MV-4-11 (cell line): ENCODE measurements at regions not wholly inside any gene's neighbourhood (a gene's known extent, or its start where the extent isn't known, plus 50 kb on each side); places are given as distances from the start of the nearest gene placed in this dataset.

Source experiments
- DNase-seq: peaks from one replicate; lab custom pipeline; 2025; lab: John Stamatoyannopoulos, UW

- DNase-seq, result no peak
Observed at GRCh38 chr15:26477044-26477443, 295.8 kb downstream of the GABRB3 start.

DNA sequence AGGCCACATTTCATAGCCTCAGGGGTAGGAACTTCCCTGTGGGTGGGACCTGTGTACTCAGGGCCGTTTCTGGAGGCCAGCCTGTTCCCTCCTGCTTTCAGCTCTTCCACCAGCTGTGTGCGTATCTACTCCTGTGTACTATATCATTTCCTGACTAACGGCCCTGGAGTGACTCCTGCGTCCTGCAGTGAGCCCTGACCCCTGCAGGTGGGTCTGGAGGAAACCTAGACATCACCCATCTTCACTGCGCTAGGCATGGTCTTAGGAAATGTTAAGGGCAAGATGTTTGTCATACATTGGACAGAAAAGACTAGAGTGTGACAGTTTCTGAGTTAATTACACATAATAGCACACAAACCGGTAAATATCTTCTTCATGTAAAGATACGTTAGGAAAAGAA is 297.3 kb downstream of the GABRB3 start:
- DNase-seq, result no peak

- DNase-seq, result no peak
Observed at GRCh38 chr15:26472661-26473060, 300.2 kb downstream of the GABRB3 start.

GRCh38 chr15:26461847-26462608 is 310.8 kb downstream of the GABRB3 start:
- no peak for DNase-seq

- DNase-seq, result no peak
Observed at GRCh38 chr15:26460165-26460564, 312.7 kb downstream of the GABRB3 start.

DNA sequence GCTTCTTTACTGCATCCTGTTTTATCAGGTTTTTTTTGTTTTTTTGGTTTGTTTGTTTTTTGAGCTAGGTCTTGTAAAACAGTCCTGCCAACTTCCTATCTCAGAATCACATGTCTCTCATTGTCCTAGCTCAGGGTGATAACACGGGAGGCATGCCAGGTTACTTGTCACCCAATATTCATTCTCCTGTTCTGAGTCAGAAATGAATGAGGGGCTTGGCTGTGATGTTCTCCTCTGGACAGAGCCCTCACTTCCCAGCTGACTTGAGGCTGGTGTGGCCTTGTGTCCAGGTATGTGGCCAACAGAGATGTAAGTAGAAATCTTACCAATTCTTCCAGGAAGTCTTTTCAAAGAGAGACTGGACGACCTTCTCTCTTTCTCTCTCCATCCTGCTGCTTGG is 317.0 kb downstream of the GABRB3 start:
- DNase-seq, result no peak

- no peak for DNase-seq
Observed at GRCh38 chr15:26453914-26454313, 319.0 kb downstream of the GABRB3 start.

- DNase-seq, result no peak
Observed at GRCh38 chr15:26451995-26452394, 320.9 kb downstream of the GABRB3 start.

GRCh38 chr15:26449291-26449690 is 323.6 kb downstream of the GABRB3 start:
- DNase-seq, result no peak

DNA sequence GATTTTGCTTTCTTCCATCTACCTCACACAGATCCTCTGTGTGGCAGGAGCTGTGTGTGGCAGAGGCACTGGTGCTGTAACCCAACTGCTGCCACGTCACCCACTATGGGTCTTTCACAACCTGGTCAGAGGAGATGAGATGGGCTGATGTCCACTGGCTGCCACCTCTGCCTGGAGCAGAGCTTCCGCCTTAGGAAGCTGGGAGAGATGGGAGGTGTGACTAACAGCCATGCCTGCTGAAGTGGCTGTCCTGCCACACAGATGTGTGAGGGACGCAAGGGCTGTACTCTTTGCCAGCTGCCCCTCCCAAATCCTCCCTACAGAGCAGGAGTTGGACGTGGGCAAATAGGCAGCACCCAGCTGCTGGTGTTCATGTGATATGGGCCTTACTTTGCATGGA is 329.5 kb downstream of the GABRB3 start:
- DNase-seq, result no peak

GRCh38 chr15:26442680-26443079 is 330.2 kb downstream of the GABRB3 start:
- no peak for DNase-seq

GRCh38 chr15:26439681-26440080 is 333.2 kb downstream of the GABRB3 start:
- DNase-seq, result no peak

DNA sequence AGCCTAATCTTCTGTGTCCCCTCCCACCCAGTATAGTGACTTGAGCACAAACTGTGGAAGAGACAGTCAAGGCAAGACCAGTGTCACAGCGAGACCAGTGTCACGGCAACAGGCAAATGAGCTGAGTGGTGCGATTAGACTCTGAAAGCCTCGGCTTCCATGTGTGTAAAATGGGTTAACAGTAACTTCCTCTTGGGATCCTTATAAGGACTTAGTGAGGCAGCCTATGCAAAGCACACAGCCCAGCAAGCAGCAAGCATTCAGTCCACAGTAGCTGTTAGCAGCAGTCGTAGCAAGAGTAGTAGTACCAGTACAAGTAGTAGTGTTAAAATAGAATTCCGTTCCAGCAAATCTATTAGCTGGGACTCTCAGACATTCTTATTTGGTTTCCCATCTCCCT is 334.1 kb downstream of the GABRB3 start:
- no peak for DNase-seq

DNA sequence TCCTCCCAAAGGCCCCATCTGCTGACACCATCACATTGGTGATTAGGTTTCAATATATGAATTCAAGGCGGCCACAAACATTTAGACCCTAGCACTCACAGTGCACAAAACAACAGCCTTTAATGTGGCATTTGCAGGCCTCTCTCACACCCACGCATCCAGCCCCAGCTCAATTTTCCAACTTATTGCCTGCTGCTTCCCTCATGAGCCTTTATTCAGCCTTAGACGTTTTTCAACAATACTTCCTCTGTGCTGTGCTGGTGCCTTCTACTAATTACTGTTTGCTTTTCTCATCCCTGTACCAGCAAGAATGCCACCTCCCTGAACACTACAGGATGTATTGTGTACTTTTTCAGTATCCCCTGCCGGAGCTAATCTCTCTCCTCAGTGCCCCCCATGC is 334.6 kb downstream of the GABRB3 start:
- no peak for DNase-seq

DNA sequence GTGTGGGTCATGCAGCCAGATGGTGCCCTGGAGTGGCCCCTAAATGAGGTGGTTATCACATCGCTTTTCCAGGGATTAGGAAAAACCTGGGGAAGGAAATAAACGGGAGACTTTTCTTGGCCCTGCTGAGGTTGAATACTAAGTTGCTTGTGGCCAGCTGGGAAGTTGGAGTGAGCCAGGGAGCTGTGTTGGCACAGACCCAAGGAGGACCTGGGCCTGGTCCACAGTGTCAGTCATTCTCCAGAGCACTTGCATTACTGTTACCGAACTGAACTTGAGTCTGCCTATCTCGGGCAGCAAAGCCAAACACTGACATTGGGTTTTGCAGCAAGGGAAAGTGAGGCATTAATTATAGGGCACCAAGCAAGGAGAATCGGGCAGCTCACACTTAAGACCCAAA is 339.0 kb downstream of the GABRB3 start:
- DNase-seq, result no peak

DNA sequence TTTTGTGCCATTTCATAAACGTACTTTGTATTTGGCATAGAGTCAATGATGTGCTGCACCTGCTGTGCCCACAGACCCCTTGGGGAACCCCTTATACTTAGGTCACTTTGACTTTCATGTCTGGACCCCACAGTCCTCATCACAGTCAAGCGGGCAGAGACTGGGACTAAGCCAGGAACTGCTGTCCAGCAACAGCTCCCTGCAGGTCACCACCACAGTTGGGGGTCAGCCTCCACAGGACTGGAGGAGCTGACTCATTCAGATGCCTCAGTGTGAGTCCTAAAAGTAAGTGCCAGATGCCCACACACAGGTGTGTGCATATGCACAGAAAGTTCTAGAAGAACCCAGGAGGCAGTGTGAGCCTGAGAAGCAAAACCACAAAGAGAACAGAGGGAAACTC is 339.8 kb downstream of the GABRB3 start:
- no peak for DNase-seq

GRCh38 chr15:26421065-26421464 is 351.8 kb downstream of the GABRB3 start:
- DNase-seq, result peak; percentile 3

DNA sequence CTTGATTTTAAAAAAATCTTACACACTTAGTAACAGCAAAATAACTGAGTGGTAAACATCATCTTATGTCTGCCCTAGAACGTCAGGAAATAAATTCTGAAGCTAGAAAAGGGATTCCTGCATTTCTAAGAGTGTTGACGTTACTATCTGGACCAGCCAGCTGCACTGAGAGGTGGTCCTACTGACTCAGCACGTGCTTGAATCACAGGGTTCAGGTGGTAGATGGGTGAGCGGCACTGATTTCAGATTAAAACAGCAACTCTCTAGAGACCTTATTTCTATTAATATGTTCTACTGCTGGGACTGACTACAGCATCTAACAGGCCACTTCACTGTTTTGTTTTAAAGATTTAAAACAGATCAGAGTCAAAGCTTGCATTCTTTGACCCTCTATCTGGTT is 377.2 kb downstream of the GABRB3 start:
- no peak for DNase-seq

DNA sequence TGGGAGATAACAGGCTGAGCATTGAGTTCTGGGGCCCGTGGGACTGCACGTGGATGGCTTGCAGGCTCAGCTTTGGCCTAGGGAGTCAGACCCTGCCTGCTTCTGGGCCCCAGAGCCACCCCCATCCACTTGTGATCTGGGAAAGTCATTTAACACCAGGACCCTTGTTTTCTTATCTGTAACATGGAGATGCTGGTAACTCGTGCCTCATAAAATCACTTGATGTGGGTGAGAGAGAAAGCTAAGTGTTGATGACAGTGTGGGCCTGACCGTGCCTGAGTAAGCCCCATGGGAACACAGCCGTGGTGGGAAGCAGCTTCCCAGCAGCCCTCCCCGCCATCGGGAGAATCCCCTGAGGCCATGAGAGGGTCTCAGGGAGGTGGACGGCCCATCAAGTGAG is 378.1 kb downstream of the GABRB3 start:
- no peak for DNase-seq

DNA sequence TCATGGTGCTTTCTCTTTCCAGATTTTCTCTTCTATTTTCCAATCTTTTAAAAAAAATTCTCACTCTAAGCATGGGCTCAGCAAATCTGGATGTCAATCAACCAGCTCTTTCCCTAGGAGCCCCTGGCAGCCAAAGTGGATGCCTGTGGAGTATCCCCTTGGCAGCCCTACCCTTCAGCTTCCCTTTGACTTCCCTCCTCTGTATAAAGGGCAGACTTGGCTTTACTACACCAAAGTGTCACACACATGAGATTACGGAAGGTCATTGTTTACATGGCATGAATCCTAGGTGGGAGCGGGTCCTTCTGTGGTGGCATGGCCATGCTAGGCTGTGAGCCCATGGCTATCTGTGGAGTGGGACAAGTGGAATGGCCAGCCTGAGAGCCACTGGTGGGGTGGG is 379.9 kb downstream of the GABRB3 start:
- no peak for DNase-seq

DNA sequence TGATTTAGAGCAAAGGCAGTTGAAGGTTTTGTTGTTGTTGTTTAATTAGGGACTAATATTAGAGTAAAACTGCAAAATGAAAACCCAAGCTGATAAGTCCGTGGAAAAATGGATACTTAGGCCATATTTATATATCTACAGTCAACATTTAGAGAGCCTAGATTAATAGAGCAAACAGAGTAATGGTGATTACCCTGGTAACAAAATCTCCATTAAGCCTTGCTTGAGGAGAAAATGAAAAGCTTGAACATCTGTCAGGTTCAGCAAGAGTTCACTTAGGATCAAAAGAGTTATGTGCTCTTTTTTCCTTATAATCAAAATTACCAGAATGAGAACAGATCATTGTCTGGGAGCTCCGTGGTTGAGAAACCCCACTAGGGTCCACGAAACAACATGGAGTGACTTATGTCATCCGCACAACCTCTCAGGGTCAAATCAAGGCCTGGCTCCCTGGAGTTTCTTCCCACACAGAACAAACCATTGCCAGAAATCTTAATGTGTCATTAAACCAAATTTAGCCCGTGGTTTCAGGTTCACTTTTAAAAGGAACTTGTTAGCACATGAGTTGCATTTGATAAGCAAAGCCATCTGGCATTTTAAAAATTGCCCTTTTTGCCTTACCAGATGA is 381.2 kb downstream of the GABRB3 start:
- peak; percentile 78 for DNase-seq

DNA sequence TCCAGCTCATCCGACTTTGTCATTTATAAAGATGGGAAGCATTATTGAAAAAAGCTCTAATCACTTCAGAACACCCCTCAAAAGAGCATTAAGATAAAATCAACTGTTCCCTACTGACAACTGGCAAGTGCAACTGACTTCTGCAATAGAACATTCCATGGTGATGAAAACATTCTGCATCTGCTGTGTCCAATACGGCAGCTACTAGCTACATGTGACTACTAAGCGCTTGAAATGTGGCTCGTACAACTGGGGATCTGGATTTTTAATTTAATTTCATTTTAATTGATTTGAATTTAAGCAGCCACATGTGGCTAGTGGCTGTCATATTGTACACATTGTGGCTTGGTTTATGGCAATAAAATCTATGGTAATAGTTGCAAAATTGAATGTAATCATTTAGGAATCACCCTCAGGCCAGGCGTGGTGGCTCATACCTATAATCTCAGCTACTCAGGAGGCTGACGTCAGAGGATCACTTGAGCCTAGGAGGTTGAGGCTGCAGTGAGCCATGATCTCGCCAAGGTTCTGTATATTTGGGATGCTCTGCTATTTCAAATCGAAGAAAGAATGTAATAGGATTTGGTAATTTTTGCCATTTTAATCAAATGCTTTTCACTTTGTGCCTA is 390.3 kb downstream of the GABRB3 start:
- DNase-seq, result no peak

- DNase-seq, result no peak
Observed at GRCh38 chr15:26378304-26378703, 394.6 kb downstream of the GABRB3 start.
